Left lung (tissue), 4 donors: ENCODE measurements at regions not wholly inside any gene's neighbourhood (a gene's known extent, or its start where the extent isn't known, plus 50 kb on each side); places are given as distances from the start of the nearest gene placed in this dataset.

Experiments used
- ATAC-seq: fragments of 200-7000 bp; cut with Tn5 transposase; one replicate; pipeline ENCODE4 v1.9.1; 2020; ENCODE audit warnings: moderate library complexity
- DNase-seq, 4 donors: peaks; one replicate each; pipeline ENCODE4 v3.0.0-alpha.2; 2013 to 2020
- H3K27ac ChIP-seq, 2 donors: fragments of 200-600 bp; sonication (generic) in 1 of 2; one replicate each; pipeline versions ENCODE4 v1.5.0 to v1.8.0; 2020 to 2021
- H3K27me3 ChIP-seq, 2 donors: fragments of 200-600 bp; sonication (generic) in 1 of 2; one replicate each; pipeline versions ENCODE4 v1.5.0 to v1.8.0; 2020 to 2021
- H3K36me3 ChIP-seq, 2 donors: fragments of 200-600 bp; sonication (generic) in 1 of 2; one replicate each; pipeline versions ENCODE4 v1.5.0 to v1.8.0; 2020 to 2021
- H3K4me1 ChIP-seq, 2 donors: fragments of 200-600 bp; one replicate each; pipeline ENCODE4 v1.8.0; 2021
- H3K4me3 ChIP-seq, 2 donors: fragments of 200-600 bp; sonication (generic) in 1 of 2; one replicate each; pipeline versions ENCODE4 v1.5.0 to v1.8.0; 2020 to 2021; ENCODE audit warnings: mild to moderate bottlenecking in 1 of 2
- H3K9me3 ChIP-seq, 2 donors: fragments of 200-600 bp; sonication (generic) in 1 of 2; one replicate each; pipeline versions ENCODE4 v1.5.0 to v1.8.0; 2020 to 2021
- CTCF ChIP-seq, 2 donors: fragments of 200-600 bp; sonication (generic) in 1 of 2; IDR thresholded peaks; one replicate each; pipeline versions ENCODE4 v1.5.0 to v1.8.0; 2021; ENCODE audit warnings: antibody characterized with exemption in 2 of 2
- intact Hi-C, 2 donors: fragments of 100-400 bp; cut with DNase I; formaldehyde crosslinking; loops; one replicate each; pipeline versions ENCODE4 v1.11.2 to v1.14.2; 2022
- donor health status: DM: no; HTN: yes; CAD: no.
- donor health status: DM: no; HTN: no; CAD: no.

- DNase-seq (no peak), ATAC-seq (no peak)
- H3K27ac ChIP-seq, result no peak overlapping the region
- no peak for TF ChIP-seq CTCF (IDR thresholded peaks at IDR 0.05)
- intact Hi-C loops, result no loop called here
- no peaks in the 10 kb centered on the region for H3K27me3 ChIP-seq
- H3K4me3 ChIP-seq, result no peak overlapping the region
- H3K9me3 ChIP-seq, result peaks cover 0 to 12% of the 10 kb centered on the region in 2 donors
- no peaks in the 10 kb centered on the region for H3K4me1 ChIP-seq
- no peaks in the 10 kb centered on the region for H3K36me3 ChIP-seq
These were observed 299.1 kb upstream of the NRIP1 start for GRCh38 chr21:15363921-15364320.

GRCh38 chr21:15365751-15366392 lies 301.1 kb upstream of the NRIP1 start:
- H3K27ac ChIP-seq, result no peak overlapping the region
- H3K27me3 ChIP-seq, result no peaks in the 10 kb centered on the region
- no peak overlapping the region for H3K4me3 ChIP-seq
- peaks cover 0 to 12% of the 10 kb centered on the region in 2 donors for H3K9me3 ChIP-seq
- no peaks in the 10 kb centered on the region for H3K36me3 ChIP-seq
- intact Hi-C loops, result no loop called here
- DNase-seq, result no peak
- no peak for ATAC-seq
- TF ChIP-seq CTCF (IDR thresholded peaks at IDR 0.05), result no peak
- no peaks in the 10 kb centered on the region for H3K4me1 ChIP-seq

- no peak for DNase-seq
- Histone ChIP-seq H3K4me1 (no peaks in the 10 kb centered on the region), H3K27ac (no peak overlapping the region), H3K9me3 (peaks cover 0 to 12% of the 10 kb centered on the region in 2 donors), H3K4me3 (no peak overlapping the region), H3K27me3 (no peaks in the 10 kb centered on the region), H3K36me3 (no peaks in the 10 kb centered on the region)
- no peak for ATAC-seq
- intact Hi-C loops, result no loop called here
- TF ChIP-seq CTCF (IDR thresholded peaks at IDR 0.05), result no peak
These were observed 301.8 kb upstream of the NRIP1 start for GRCh38 chr21:15366555-15366954.

GRCh38 chr21:15367061-15367626 lies 302.3 kb upstream of the NRIP1 start:
- DNase-seq, result no peak
- intact Hi-C loops, result no loop called here
- Histone ChIP-seq H3K4me3 (no peak overlapping the region), H3K4me1 (no peaks in the 10 kb centered on the region), H3K27me3 (no peaks in the 10 kb centered on the region), H3K36me3 (no peaks in the 10 kb centered on the region), H3K27ac (no peak overlapping the region), H3K9me3 (peaks cover 0 to 12% of the 10 kb centered on the region in 2 donors)
- no peak for ATAC-seq
- no peak for TF ChIP-seq CTCF (IDR thresholded peaks at IDR 0.05)

GRCh38 chr21:15370462-15370975 lies 305.7 kb upstream of the NRIP1 start:
- Histone ChIP-seq H3K4me1 (no peaks in the 10 kb centered on the region), H3K36me3 (no peaks in the 10 kb centered on the region), H3K27ac (no peak overlapping the region), H3K4me3 (no peak overlapping the region), H3K27me3 (no peaks in the 10 kb centered on the region), H3K9me3 (peaks cover 0 to 8% of the 10 kb centered on the region in 2 donors)
- intact Hi-C loops, result no loop called here
- ATAC-seq, result no peak
- no peak for DNase-seq
- TF ChIP-seq CTCF (IDR thresholded peaks at IDR 0.05), result no peak
